ENCODE measurements at regions not wholly inside any gene's neighbourhood (a gene's known extent, or its start where the extent isn't known, plus 50 kb on each side); places are given as distances from the start of the nearest gene placed in this dataset.

DNA sequence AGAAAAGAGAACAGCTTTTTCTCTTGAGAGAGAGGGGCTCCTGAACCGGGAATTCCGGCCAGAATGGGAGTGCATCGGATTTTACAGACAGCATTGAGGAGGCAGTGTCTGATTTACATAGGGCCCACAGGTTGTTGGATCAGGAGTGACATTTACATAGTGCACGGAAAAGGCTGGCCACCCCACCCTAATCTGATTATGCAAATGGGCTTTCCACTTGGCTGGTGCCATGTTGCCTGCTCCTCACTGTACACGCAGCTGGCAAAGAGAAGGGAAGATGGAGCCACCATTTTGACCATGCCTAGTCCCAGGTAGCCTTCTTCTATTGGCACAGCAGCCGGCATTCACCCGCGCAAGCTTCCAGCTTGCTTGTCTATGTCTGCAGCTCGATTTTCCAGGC, 77.5 kb upstream of the FAM171A1 start:
- TF ChIP-seq, protein P1, sequence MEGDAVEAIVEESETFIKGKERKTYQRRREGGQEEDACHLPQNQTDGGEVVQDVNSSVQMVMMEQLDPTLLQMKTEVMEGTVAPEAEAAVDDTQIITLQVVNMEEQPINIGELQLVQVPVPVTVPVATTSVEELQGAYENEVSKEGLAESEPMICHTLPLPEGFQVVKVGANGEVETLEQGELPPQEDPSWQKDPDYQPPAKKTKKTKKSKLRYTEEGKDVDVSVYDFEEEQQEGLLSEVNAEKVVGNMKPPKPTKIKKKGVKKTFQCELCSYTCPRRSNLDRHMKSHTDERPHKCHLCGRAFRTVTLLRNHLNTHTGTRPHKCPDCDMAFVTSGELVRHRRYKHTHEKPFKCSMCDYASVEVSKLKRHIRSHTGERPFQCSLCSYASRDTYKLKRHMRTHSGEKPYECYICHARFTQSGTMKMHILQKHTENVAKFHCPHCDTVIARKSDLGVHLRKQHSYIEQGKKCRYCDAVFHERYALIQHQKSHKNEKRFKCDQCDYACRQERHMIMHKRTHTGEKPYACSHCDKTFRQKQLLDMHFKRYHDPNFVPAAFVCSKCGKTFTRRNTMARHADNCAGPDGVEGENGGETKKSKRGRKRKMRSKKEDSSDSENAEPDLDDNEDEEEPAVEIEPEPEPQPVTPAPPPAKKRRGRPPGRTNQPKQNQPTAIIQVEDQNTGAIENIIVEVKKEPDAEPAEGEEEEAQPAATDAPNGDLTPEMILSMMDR (conservative IDR thresholded peaks at IDR 0.05 in 1 of 2, IDR thresholded peaks at IDR 0.05 in 1 of 2; ENCODE audit: low read depth in 1 of 2, low read length in 2 of 2): no peak
- no peak for TF ChIP-seq EZH2 (IDR thresholded peaks at IDR 0.05; ENCODE audit: low read length, missing control alignments)
